Ishikawa (cell line): ENCODE measurements at regions not wholly inside any gene's neighbourhood (a gene's known extent, or its start where the extent isn't known, plus 50 kb on each side); places are given as distances from the start of the nearest gene placed in this dataset.

Experiments
- CEBPB ChIP-seq: IDR thresholded peaks from 2 replicates; pipeline ENCODE4 v1.6.1; 2012
- EGR1 ChIP-seq: IDR thresholded peaks from 2 replicates; pipeline ENCODE4 v1.6.1; 2012
- RAD21 ChIP-seq: IDR thresholded peaks from 2 replicates; pipeline ENCODE4 v1.6.1; 2012; ENCODE audit warnings: low read depth

- no peak for TF ChIP-seq CEBPB
- TF ChIP-seq EGR1, result no peak
- no peak for TF ChIP-seq RAD21
Measured at GRCh38 chr21:18060402-18060801, 184.2 kb upstream of the CHODL start.
